Lower leg skin (tissue), 3 donors: ENCODE measurements at regions not wholly inside any gene's neighbourhood (a gene's known extent, or its start where the extent isn't known, plus 50 kb on each side); places are given as distances from the start of the nearest gene placed in this dataset.

Experiments
- CTCF ChIP-seq, 3 donors: fragments of 450-650 bp; IDR thresholded peaks; one replicate each; pipeline ENCODE4 v1.5.1; 2016; ENCODE audit warnings: antibody characterized with exemption in 3 of 3, mild to moderate bottlenecking in 3 of 3, moderate library complexity in 2 of 3
- POLR2A ChIP-seq, 2 donors: fragments of 450-650 bp; IDR thresholded peaks; one replicate each; pipeline ENCODE4 v1.6.1; 2016 to 2017; ENCODE audit warnings: antibody characterized with exemption in 2 of 2, mild to moderate bottlenecking in 1 of 2, moderate library complexity in 1 of 2

GRCh38 chr3:72582963-72583362 lies 265.3 kb downstream of the SHQ1 start:
- no peak for TF ChIP-seq CTCF (IDR thresholded peaks at IDR 0.05)
- no peak for TF ChIP-seq POLR2A (IDR thresholded peaks at IDR 0.05)
